HG03565 (cell line): ENCODE measurements at regions not wholly inside any gene's neighbourhood (a gene's known extent, or its start where the extent isn't known, plus 50 kb on each side); places are given as distances from the start of the nearest gene placed in this dataset.
A peak's percentile ranks its signal among the peaks of the same experiment; 100 is the strongest.
"Not testable (repeated sequence)": the region's sequence is repeated elsewhere in the genome, so short reads cannot be mapped to it uniquely, and the experiment has no call there.

ENCODE experiments used
- ATAC-seq: cut with Tn5 transposase; IDR thresholded peaks from one replicate; pipeline ENCODE4 v1.9.1; 2021; ENCODE audit warnings: mild to moderate bottlenecking, moderate library complexity; ENCODE audit not compliant: unreplicated experiment

GRCh38 chr2:48210189-48210588, 104.3 kb upstream of the FOXN2 start:
- no peak for ATAC-seq

- ATAC-seq, result no peak
Measured at GRCh38 chr2:48213646-48214045, 100.8 kb upstream of the FOXN2 start.

- ATAC-seq, result no peak
Measured at GRCh38 chr2:48218169-48218568, 96.3 kb upstream of the FOXN2 start.

- no peak for ATAC-seq
Measured at GRCh38 chr2:48219234-48219554, 95.3 kb upstream of the FOXN2 start.

- no peak for ATAC-seq
Measured at GRCh38 chr2:48219555-48220436, 94.7 kb upstream of the FOXN2 start.

- no peak for ATAC-seq
Measured at GRCh38 chr2:48220501-48220900, 94.0 kb upstream of the FOXN2 start.

- no peak for ATAC-seq
Measured at GRCh38 chr2:48221846-48222516, 92.5 kb upstream of the FOXN2 start.

- peak; percentile 86 for ATAC-seq
Measured at GRCh38 chr2:48227617-48228344, 86.7 kb upstream of the FOXN2 start.

GRCh38 chr2:48228345-48228684, 86.2 kb upstream of the FOXN2 start:
- ATAC-seq, result peak; percentile 17

- no peak for ATAC-seq
Measured at GRCh38 chr2:48229063-48229462, 85.4 kb upstream of the FOXN2 start.

GRCh38 chr2:48230834-48231233, 83.6 kb upstream of the FOXN2 start:
- no peak for ATAC-seq

- no peak for ATAC-seq
Measured at GRCh38 chr2:48232351-48232750, 82.1 kb upstream of the FOXN2 start.

GRCh38 chr2:48233005-48233404, 81.5 kb upstream of the FOXN2 start:
- peak; percentile 43 for ATAC-seq

- not testable (repeated sequence) for ATAC-seq
Measured at GRCh38 chr2:48233824-48234223, 80.7 kb upstream of the FOXN2 start.

- no peak for ATAC-seq
Measured at GRCh38 chr2:48235076-48235475, 79.4 kb upstream of the FOXN2 start.

- ATAC-seq, result no peak
Measured at GRCh38 chr2:48238381-48238780, 76.1 kb upstream of the FOXN2 start.

GRCh38 chr2:48240912-48241311, 73.6 kb upstream of the FOXN2 start:
- ATAC-seq, result no peak

GRCh38 chr2:48247206-48247605, 67.3 kb upstream of the FOXN2 start:
- ATAC-seq, result no peak

GRCh38 chr2:48248251-48248933, 66.1 kb upstream of the FOXN2 start:
- peak; percentile 87 for ATAC-seq

GRCh38 chr2:48249025-48249424, 65.5 kb upstream of the FOXN2 start:
- no peak for ATAC-seq
